H1 (cell line): ENCODE measurements at regions not wholly inside any gene's neighbourhood (a gene's known extent, or its start where the extent isn't known, plus 50 kb on each side); places are given as distances from the start of the nearest gene placed in this dataset.

Experiments used
- CTCF ChIA-PET: fragments of 300-600 bp; sonication (Branson Sonifier 250); formaldehyde crosslinking; loops from one replicate; lab custom pipeline; 2021; ENCODE audit not compliant: partially characterized antibody; lab: Charles Lee
- POLR2A ChIA-PET: fragments of 300-600 bp; sonication (Branson Sonifier 250); formaldehyde crosslinking; loops from one replicate; lab custom pipeline; 2021; ENCODE audit warnings: inconsistent platforms; ENCODE audit not compliant: partially characterized antibody; lab: Charles Lee
- DNase-seq, 2 experiments: peaks; one replicate each; pipeline versions ENCODE4 v3.0.0 to v3.0.0-alpha.2; 2010 to 2022; ENCODE audit warnings: low spot score in 2 of 2, low read depth in 1 of 2, mixed read lengths in 1 of 2
- FAIRE-seq: peaks from 2 replicates; lab custom pipeline; 2011; peaks lifted over from hg19 to GRCh38; lab: Jason Lieb, UNC
- H2AFZ ChIP-seq: 2 replicates; pipeline ENCODE4 v1.8.1; 2012; ENCODE audit warnings: low read length, inconsistent platforms
- H2AK5ac ChIP-seq: 2 replicates; pipeline ENCODE4 v1.6.1; 2013; ENCODE audit warnings: low read depth, low read length
- H2BK120ac ChIP-seq: replicated peaks from 2 replicates; pipeline ENCODE3; 2013; ENCODE audit warnings: low read depth, low read length, inconsistent platforms
- H2BK12ac ChIP-seq: 2 replicates; pipeline ENCODE4 v1.6.1; 2013; ENCODE audit warnings: low read depth, low read length
- H2BK15ac ChIP-seq: 2 replicates; pipeline ENCODE4 v1.6.1; 2013; ENCODE audit warnings: low read length
- H2BK20ac ChIP-seq: 2 replicates; pipeline ENCODE4 v1.6.1; 2013; ENCODE audit warnings: low read length
- H2BK5ac ChIP-seq: 2 replicates; pipeline ENCODE4 v1.6.1; 2013; ENCODE audit warnings: low read depth, low read length
- H3K14ac ChIP-seq: 2 replicates; pipeline ENCODE4 v1.6.1; 2013; ENCODE audit warnings: inconsistent platforms; ENCODE audit not compliant: insufficient read length
- H3K18ac ChIP-seq: 2 replicates; pipeline ENCODE4 v1.6.1; 2013; ENCODE audit warnings: low read length; ENCODE audit errors: extremely low read depth
- H3K23ac ChIP-seq: 2 replicates; pipeline ENCODE4 v1.6.1; 2013; ENCODE audit warnings: inconsistent platforms; ENCODE audit not compliant: insufficient read length
- H3K23me2 ChIP-seq: 2 replicates; pipeline ENCODE4 v1.6.1; 2013; ENCODE audit warnings: low read depth, low read length
- H3K27ac ChIP-seq: 2 replicates; pipeline ENCODE4 v1.6.1; 2011; ENCODE audit warnings: low read depth, low read length, inconsistent platforms
- H3K27me3 ChIP-seq, 4 experiments: replicated peaks in 1 of 4; 1 replicate in 1 of 4; 2 replicates in 3 of 4; pipeline versions ENCODE4 v1.6.1 to v1.8.1; 2011 to 2013; ENCODE audit warnings: low read length in 3 of 4, mild to moderate bottlenecking in 3 of 4, inconsistent platforms in 2 of 4, mixed read lengths in 2 of 4, moderate library complexity in 1 of 4; ENCODE audit not compliant: control insufficient read depth in 3 of 4, insufficient read depth in 3 of 4; ENCODE audit errors: extremely low read depth in 1 of 4
- H3K36me3 ChIP-seq, 4 experiments: 2 replicates each; pipeline versions ENCODE4 v1.6.1 to v1.8.1; 2011 to 2013; ENCODE audit warnings: mild to moderate bottlenecking in 4 of 4, low read length in 3 of 4, moderate library complexity in 2 of 4, control low read depth in 1 of 4, inconsistent platforms in 1 of 4; ENCODE audit not compliant: insufficient read depth in 4 of 4, control insufficient read depth in 2 of 4
- H3K4ac ChIP-seq: replicated peaks from 2 replicates; pipeline ENCODE3; 2013; ENCODE audit warnings: low read length, low read depth, mixed read lengths, inconsistent platforms; ENCODE audit not compliant: insufficient read length
- H3K4me1 ChIP-seq, 4 experiments: replicated peaks in 1 of 4; 1 replicate in 1 of 4; 2 replicates in 3 of 4; pipeline versions ENCODE4 v1.6.1 to v1.8.1; 2011 to 2013; ENCODE audit warnings: low read length in 3 of 4, inconsistent platforms in 2 of 4, mixed read lengths in 1 of 4; ENCODE audit not compliant: insufficient read depth in 4 of 4, control insufficient read depth in 3 of 4
- H3K4me2 ChIP-seq, 2 experiments: 2 replicates each; pipeline versions ENCODE4 v1.6.1 to v1.8.1; 2011 to 2013; ENCODE audit warnings: low read depth in 2 of 2, low read length in 2 of 2, control low read depth in 1 of 2, inconsistent platforms in 1 of 2, mild to moderate bottlenecking in 1 of 2; ENCODE audit not compliant: insufficient read depth in 1 of 2
- H3K4me3 ChIP-seq, 4 experiments: fragments of 200-600, 300-600 bp in 1 of 4; sonication (generic), shearing (Covaris generic), sonication (Bioruptor Twin) in 1 of 4; 2 replicates each; pipeline versions ENCODE4 v1.5.1 to v1.8.1; 2011 to 2016; ENCODE audit warnings: low read length in 4 of 4, low read depth in 3 of 4, control low read depth in 2 of 4, inconsistent platforms in 2 of 4, mild to moderate bottlenecking in 2 of 4, mixed read lengths in 1 of 4, moderate library complexity in 1 of 4; ENCODE audit not compliant: insufficient read depth in 2 of 4; ENCODE audit errors: extremely low read depth in 1 of 4
- H3K56ac ChIP-seq: replicated peaks from 2 replicates; pipeline ENCODE3; 2013; ENCODE audit warnings: low read depth, mild to moderate bottlenecking, mixed read lengths, low read length, inconsistent platforms; ENCODE audit not compliant: insufficient read length
- H3K79me1 ChIP-seq: 2 replicates; pipeline ENCODE4 v1.6.1; 2013; ENCODE audit warnings: low read depth, low read length, control low read depth
- H3K79me2 ChIP-seq, 2 experiments: 2 replicates each; pipeline versions ENCODE4 v1.6.1 to v1.8.1; 2012 to 2013; ENCODE audit warnings: low read length in 2 of 2, mild to moderate bottlenecking in 2 of 2, inconsistent platforms in 1 of 2; ENCODE audit not compliant: insufficient read depth in 2 of 2, control insufficient read depth in 1 of 2
- H3K9ac ChIP-seq, 4 experiments: replicated peaks in 1 of 4; 1 replicate in 1 of 4; 2 replicates in 3 of 4; pipeline versions ENCODE4 v1.6.1 to v1.8.1; 2011 to 2013; ENCODE audit warnings: low read depth in 3 of 4, low read length in 3 of 4, control low read depth in 2 of 4, mild to moderate bottlenecking in 2 of 4, moderate library complexity in 2 of 4, inconsistent platforms in 1 of 4; ENCODE audit errors: extremely low read depth in 1 of 4
- H3K9me3 ChIP-seq, 2 experiments: 2 replicates each; pipeline versions ENCODE4 v1.6.1 to v1.8.1; 2012 to 2013; ENCODE audit warnings: mild to moderate bottlenecking in 2 of 2, moderate library complexity in 2 of 2, control low read depth in 1 of 2, inconsistent platforms in 1 of 2, low read depth in 1 of 2, low read length in 1 of 2, mixed read lengths in 1 of 2; ENCODE audit not compliant: insufficient read depth in 2 of 2
- H4K20me1 ChIP-seq, 2 experiments: replicated peaks in 1 of 2; 2 replicates each; pipeline versions ENCODE3 to v1.8.1; 2011 to 2013; ENCODE audit warnings: inconsistent platforms in 2 of 2, low read length in 2 of 2, mild to moderate bottlenecking in 1 of 2; ENCODE audit not compliant: insufficient read depth in 2 of 2, control insufficient read depth in 1 of 2
- H4K5ac ChIP-seq: 2 replicates; pipeline ENCODE4 v1.6.1; 2013; ENCODE audit warnings: low read length, low read depth, mixed read lengths, inconsistent platforms; ENCODE audit not compliant: insufficient read length
- H4K8ac ChIP-seq: 2 replicates; pipeline ENCODE4 v1.8.0; 2013; ENCODE audit warnings: mild to moderate bottlenecking, moderate library complexity, low read length, inconsistent platforms; ENCODE audit not compliant: insufficient read depth; ENCODE audit errors: extremely low read depth
- H4K91ac ChIP-seq: replicated peaks from 2 replicates; pipeline ENCODE3; 2013; ENCODE audit warnings: low read length, mixed read lengths, inconsistent platforms; ENCODE audit not compliant: insufficient read length
- BACH1 ChIP-seq: IDR thresholded peaks from 2 replicates; pipeline ENCODE4 v1.6.1; 2012; ENCODE audit warnings: low read length, improper control_type of control experiment
- MAFK ChIP-seq: IDR thresholded peaks from 2 replicates; pipeline ENCODE4 v1.6.1; 2012; ENCODE audit warnings: low read depth, mild to moderate bottlenecking, improper control_type of control experiment, low read length
- MAX ChIP-seq: IDR thresholded peaks from 2 replicates; pipeline ENCODE4 v1.6.1; 2012; ENCODE audit warnings: inconsistent platforms
- WGBS, 2 experiments: shearing (Covaris generic) in 1 of 2; methylation state at CpG; one replicate each; pipeline versions ENCODE4 v1.1.6 to v1.1.7; 2013 to 2015; ENCODE audit warnings: low lambda C conversion rate in 2 of 2, mixed read lengths in 2 of 2, inconsistent platforms in 1 of 2, low coverage in 1 of 2, missing lambda C conversion rate in 1 of 2; ENCODE audit not compliant: insufficient replicate concordance in 2 of 2, insufficient coverage in 1 of 2, insufficient read length in 1 of 2; ENCODE audit errors: extremely low coverage in 1 of 2, missing lambda C conversion rate in 1 of 2; 5-methylcytosine and 5-hydroxymethylcytosine counted together

GRCh38 chr9:24464319-24464951 is 81.3 kb downstream of the IZUMO3 start:
- CTCF ChIA-PET, result interaction anchor here (0.5 kb wide), 1 partner anchor 29 kb away, joined by 3 read pairs; no protein-coding TSS in a partner anchor

More at GRCh38 chr9:24464319-24464951, 81.3 kb downstream of the IZUMO3 start:
- Histone ChIP-seq H4K91ac (no peak overlapping the region), H3K4ac (no peak overlapping the region), H2AK5ac (no peak overlapping the region), H3K56ac (no peak overlapping the region), H2BK20ac (no peak overlapping the region), H3K14ac (no peak overlapping the region), H3K36me3 (no peaks in the 10 kb centered on the region), H3K4me3 (no peak overlapping the region), H3K23ac (no peak overlapping the region), H4K5ac (no peak overlapping the region), H3K9me3 (no peaks in the 10 kb centered on the region), H3K4me1 (peaks cover 0 to 9% (median 2%) of the 10 kb centered on the region in 4 experiments; a peak in 3 of 7 replicates), H2BK15ac (no peak overlapping the region), H4K8ac (no peak overlapping the region), H2BK12ac (no peak overlapping the region), H3K4me2 (no peak overlapping the region), H3K27ac (no peak overlapping the region), H3K79me2 (no peaks in the 10 kb centered on the region), H3K18ac (no peak overlapping the region), H2BK120ac (no peak overlapping the region)
- POLR2A ChIA-PET, result no interaction called here
- no peak for FAIRE-seq
- peak; percentile 3 to 47 for DNase-seq
- TF ChIP-seq BACH1 (peak; percentile 10; the same call in 1 of the 2 replicates), MAFK (peak; percentile 43; the same call in 1 of the 2 replicates), MAX (no peak)
- TF ChIP-seq, all 59 proteins: peak for 2
- no peak overlapping the region for H2BK5ac ChIP-seq
- H3K23me2 ChIP-seq, result no peaks in the 10 kb centered on the region
- no peaks in the 10 kb centered on the region for H3K27me3 ChIP-seq
- no peaks in the 10 kb centered on the region for H3K79me1 ChIP-seq
- WGBS, 2 experiments, result 63% methylated on average over 2 of the region's 2 CpGs; no CpG with 5 or more reads in 1 of the 2 experiments
- H4K20me1 ChIP-seq, result no peaks in the 10 kb centered on the region
- H2AFZ ChIP-seq, result 0 out of 2 replicates have a peak overlapping the region, but pooled peaks have one; percentile 1
- H3K9ac ChIP-seq, result no peak overlapping the region
